GM19395 (cell line): ENCODE measurements at regions not wholly inside any gene's neighbourhood (a gene's known extent, or its start where the extent isn't known, plus 50 kb on each side); places are given as distances from the start of the nearest gene placed in this dataset.

Experiments
- ATAC-seq: cut with Tn5 transposase; IDR thresholded peaks from one replicate; pipeline ENCODE4 v1.9.1; 2021; ENCODE audit warnings: mild to moderate bottlenecking, moderate library complexity; ENCODE audit not compliant: unreplicated experiment

- no peak for ATAC-seq
Measured at GRCh38 chr2:123101434-123101833, 923.7 kb upstream of the CNTNAP5 start.

GRCh38 chr2:123103902-123104301, 921.2 kb upstream of the CNTNAP5 start:
- ATAC-seq: no peak

GRCh38 chr2:123116595-123116994, 908.5 kb upstream of the CNTNAP5 start:
- no peak for ATAC-seq

GRCh38 chr2:123127236-123127635, 897.9 kb upstream of the CNTNAP5 start:
- no peak for ATAC-seq

GRCh38 chr2:123128951-123129350, 896.1 kb upstream of the CNTNAP5 start:
- no peak for ATAC-seq

GRCh38 chr2:123136419-123136818, 888.7 kb upstream of the CNTNAP5 start:
- no peak for ATAC-seq

GRCh38 chr2:123144082-123144481, 881.0 kb upstream of the CNTNAP5 start:
- no peak for ATAC-seq

- ATAC-seq: no peak
Measured at GRCh38 chr2:123153041-123153440, 872.0 kb upstream of the CNTNAP5 start.

GRCh38 chr2:123154195-123154594, 870.9 kb upstream of the CNTNAP5 start:
- no peak for ATAC-seq

GRCh38 chr2:123157016-123157415, 868.1 kb upstream of the CNTNAP5 start:
- no peak for ATAC-seq

- ATAC-seq: no peak
Measured at GRCh38 chr2:123162400-123163016, 862.6 kb upstream of the CNTNAP5 start.

GRCh38 chr2:123163398-123163797, 861.7 kb upstream of the CNTNAP5 start:
- ATAC-seq: no peak

GRCh38 chr2:123164216-123164615, 860.9 kb upstream of the CNTNAP5 start:
- no peak for ATAC-seq

- no peak for ATAC-seq
Measured at GRCh38 chr2:123165616-123166015, 859.5 kb upstream of the CNTNAP5 start.

- ATAC-seq: no peak
Measured at GRCh38 chr2:123179526-123179925, 845.6 kb upstream of the CNTNAP5 start.

- no peak for ATAC-seq
Measured at GRCh38 chr2:123195957-123196356, 829.1 kb upstream of the CNTNAP5 start.

GRCh38 chr2:123200035-123200434, 825.1 kb upstream of the CNTNAP5 start:
- ATAC-seq: no peak

- no peak for ATAC-seq
Measured at GRCh38 chr2:123207245-123207644, 817.8 kb upstream of the CNTNAP5 start.

- no peak for ATAC-seq
Measured at GRCh38 chr2:123209202-123209601, 815.9 kb upstream of the CNTNAP5 start.

GRCh38 chr2:123211181-123211580, 813.9 kb upstream of the CNTNAP5 start:
- no peak for ATAC-seq

GRCh38 chr2:123245156-123245555, 779.9 kb upstream of the CNTNAP5 start:
- no peak for ATAC-seq

GRCh38 chr2:123258877-123259539, 766.1 kb upstream of the CNTNAP5 start:
- no peak for ATAC-seq

GRCh38 chr2:123262856-123263255, 762.2 kb upstream of the CNTNAP5 start:
- ATAC-seq: no peak
